ENCODE measurements at regions not wholly inside any gene's neighbourhood (a gene's known extent, or its start where the extent isn't known, plus 50 kb on each side); places are given as distances from the start of the nearest gene placed in this dataset.
A peak's percentile ranks its signal among the peaks of the same experiment; 100 is the strongest.

GRCh38 chr20:60224914-60225313, 266.7 kb downstream of the CDH26 start:
- peaks cover 2% of the 10 kb centered on the region for H3K9me3 Mint-ChIP-seq (ENCODE audit: unreplicated experiment)
- H3K27me3 Mint-ChIP-seq (ENCODE audit: unreplicated experiment), result peaks cover 11% of the 10 kb centered on the region
- H3K27ac Mint-ChIP-seq (ENCODE audit: unreplicated experiment), result no peak overlapping the region
- peak; percentile 31 for TF ChIP-seq CTCF (IDR thresholded peaks at IDR 0.05)
- no peaks in the 10 kb centered on the region for H3K4me1 Mint-ChIP-seq (ENCODE audit: unreplicated experiment)
- no peak for DNase-seq (ENCODE audit: extremely low spot score, unreplicated experiment)
- no peak overlapping the region for H3K4me3 Mint-ChIP-seq (ENCODE audit: unreplicated experiment)
- no peaks in the 10 kb centered on the region for H3K36me3 Mint-ChIP-seq (ENCODE audit: unreplicated experiment)

- no peaks in the 10 kb centered on the region for H3K4me1 Mint-ChIP-seq (ENCODE audit: unreplicated experiment)
- no peaks in the 10 kb centered on the region for H3K36me3 Mint-ChIP-seq (ENCODE audit: unreplicated experiment)
- no peak for TF ChIP-seq CTCF (IDR thresholded peaks at IDR 0.05)
- H3K4me3 Mint-ChIP-seq (ENCODE audit: unreplicated experiment), result no peak overlapping the region
- H3K9me3 Mint-ChIP-seq (ENCODE audit: unreplicated experiment), result peaks cover 12% of the 10 kb centered on the region
- no peak overlapping the region for H3K27ac Mint-ChIP-seq (ENCODE audit: unreplicated experiment)
- no peak for DNase-seq (ENCODE audit: extremely low spot score, unreplicated experiment)
- H3K27me3 Mint-ChIP-seq (ENCODE audit: unreplicated experiment), result peaks cover 2% of the 10 kb centered on the region
Observed at GRCh38 chr20:60228255-60228654, 270.0 kb downstream of the CDH26 start.

GRCh38 chr20:60232380-60232779, 274.2 kb downstream of the CDH26 start:
- Mint-ChIP-seq H3K27me3 (ENCODE audit: unreplicated experiment) (peaks cover 4% of the 10 kb centered on the region), H3K4me1 (ENCODE audit: unreplicated experiment) (no peaks in the 10 kb centered on the region), H3K4me3 (ENCODE audit: unreplicated experiment) (no peak overlapping the region), H3K9me3 (ENCODE audit: unreplicated experiment) (peaks cover 16% of the 10 kb centered on the region), H3K36me3 (ENCODE audit: unreplicated experiment) (no peaks in the 10 kb centered on the region), H3K27ac (ENCODE audit: unreplicated experiment) (no peak overlapping the region)
- TF ChIP-seq CTCF (IDR thresholded peaks at IDR 0.05), result no peak
- DNase-seq (ENCODE audit: extremely low spot score, unreplicated experiment), result no peak

- H3K4me1 Mint-ChIP-seq (ENCODE audit: unreplicated experiment), result no peaks in the 10 kb centered on the region
- no peaks in the 10 kb centered on the region for H3K36me3 Mint-ChIP-seq (ENCODE audit: unreplicated experiment)
- peaks cover 4% of the 10 kb centered on the region for H3K27me3 Mint-ChIP-seq (ENCODE audit: unreplicated experiment)
- H3K4me3 Mint-ChIP-seq (ENCODE audit: unreplicated experiment), result no peak overlapping the region
- no peak overlapping the region for H3K27ac Mint-ChIP-seq (ENCODE audit: unreplicated experiment)
- peaks cover 16% of the 10 kb centered on the region for H3K9me3 Mint-ChIP-seq (ENCODE audit: unreplicated experiment)
- no peak for TF ChIP-seq CTCF (IDR thresholded peaks at IDR 0.05)
- DNase-seq (ENCODE audit: extremely low spot score, unreplicated experiment), result no peak
Observed at GRCh38 chr20:60233018-60233630, 274.9 kb downstream of the CDH26 start.

- Mint-ChIP-seq H3K9me3 (ENCODE audit: unreplicated experiment) (peaks cover 4% of the 10 kb centered on the region), H3K27ac (ENCODE audit: unreplicated experiment) (no peak overlapping the region), H3K4me1 (ENCODE audit: unreplicated experiment) (no peaks in the 10 kb centered on the region), H3K36me3 (ENCODE audit: unreplicated experiment) (no peaks in the 10 kb centered on the region), H3K27me3 (ENCODE audit: unreplicated experiment) (peaks cover 2% of the 10 kb centered on the region), H3K4me3 (ENCODE audit: unreplicated experiment) (no peak overlapping the region)
- no peak for TF ChIP-seq CTCF (IDR thresholded peaks at IDR 0.05)
- DNase-seq (ENCODE audit: extremely low spot score, unreplicated experiment), result no peak
Observed at GRCh38 chr20:60236613-60237012, 278.4 kb downstream of the CDH26 start.
